Peyer's patch (tissue), 4 donors: ENCODE measurements at regions not wholly inside any gene's neighbourhood (a gene's known extent, or its start where the extent isn't known, plus 50 kb on each side); places are given as distances from the start of the nearest gene placed in this dataset.

ENCODE experiments used
- DNase-seq, 3 donors: peaks; one replicate each; pipeline ENCODE4 v3.0.0-alpha.2; 2017 to 2019
- H3K27ac ChIP-seq, 4 donors: fragments of 200-600 bp; sonication (generic); one replicate each; pipeline ENCODE4 v1.5.1; 2016 to 2019
- H3K27me3 ChIP-seq, 2 donors: fragments of 200-600 bp; sonication (generic); one replicate each; pipeline ENCODE4 v1.5.1; 2019
- H3K36me3 ChIP-seq, 3 donors: fragments of 200-600 bp; sonication (generic); one replicate each; pipeline ENCODE4 v1.5.1; 2016 to 2019
- H3K4me1 ChIP-seq, 4 donors: fragments of 200-600 bp; sonication (generic); one replicate each; pipeline ENCODE4 v1.5.1; 2016 to 2019
- H3K4me3 ChIP-seq, 4 donors: fragments of 200-600 bp; sonication (generic); 1 replicate in 3 of 4; 2 replicates in 1 of 4; pipeline ENCODE4 v1.5.1; 2016 to 2019; ENCODE audit warnings: mild to moderate bottlenecking in 1 of 4
- H3K9me3 ChIP-seq, 4 donors: fragments of 200-600 bp; sonication (generic); one replicate each; pipeline ENCODE4 v1.5.1; 2016 to 2019; ENCODE audit warnings: mild to moderate bottlenecking in 1 of 4
- POLR2A ChIP-seq, 2 donors: fragments of 450-650 bp; IDR thresholded peaks; one replicate each; pipeline ENCODE4 v1.5.1; 2017; ENCODE audit warnings: antibody characterized with exemption in 2 of 2, mild to moderate bottlenecking in 2 of 2, moderate library complexity in 2 of 2
- TF ChIP-seq, protein P1 (sequence below), 6 experiments: fragments of 450-650 bp in 4 of 6; fragments of 200-600 bp in 2 of 6; sonication (generic) in 1 of 6; IDR thresholded peaks; one replicate each; pipeline ENCODE4 v1.5.1; 2017 to 2019; ENCODE audit warnings: antibody characterized with exemption in 6 of 6, mild to moderate bottlenecking in 3 of 6, moderate library complexity in 1 of 6

DNA sequence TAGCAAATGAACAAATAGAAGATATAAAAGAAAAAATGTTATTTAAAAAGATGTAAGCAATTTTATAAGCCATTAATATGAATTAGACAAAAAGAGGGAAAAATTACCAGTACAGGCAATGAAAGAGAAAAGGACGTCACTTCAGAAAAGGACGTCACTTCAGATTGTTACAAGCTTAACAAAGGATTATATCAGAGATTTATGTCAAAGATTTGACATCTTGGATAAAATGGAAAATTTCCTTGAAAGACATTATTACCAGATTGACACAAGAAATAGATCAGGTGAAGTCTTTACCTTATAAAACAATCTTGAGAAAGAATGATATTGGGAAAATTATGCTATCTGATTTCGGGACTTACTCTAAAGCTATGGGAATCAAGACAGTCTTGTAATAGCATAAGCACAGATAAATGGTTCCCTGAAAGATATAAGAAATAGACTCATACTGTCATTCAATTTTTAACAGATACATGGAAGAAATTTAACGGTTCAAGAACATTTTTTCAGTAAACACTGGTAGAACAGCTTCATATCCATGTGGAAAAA, 625.4 kb upstream of the EDIL3 start:
- no peaks in the 10 kb centered on the region for H3K27me3 ChIP-seq
- no peak overlapping the region for H3K4me3 ChIP-seq
- DNase-seq = no peak
- no peaks in the 10 kb centered on the region for H3K9me3 ChIP-seq
- no peak overlapping the region for H3K27ac ChIP-seq
- no peaks in the 10 kb centered on the region for H3K36me3 ChIP-seq
- H3K4me1 ChIP-seq = no peaks in the 10 kb centered on the region
- TF ChIP-seq, protein P1, sequence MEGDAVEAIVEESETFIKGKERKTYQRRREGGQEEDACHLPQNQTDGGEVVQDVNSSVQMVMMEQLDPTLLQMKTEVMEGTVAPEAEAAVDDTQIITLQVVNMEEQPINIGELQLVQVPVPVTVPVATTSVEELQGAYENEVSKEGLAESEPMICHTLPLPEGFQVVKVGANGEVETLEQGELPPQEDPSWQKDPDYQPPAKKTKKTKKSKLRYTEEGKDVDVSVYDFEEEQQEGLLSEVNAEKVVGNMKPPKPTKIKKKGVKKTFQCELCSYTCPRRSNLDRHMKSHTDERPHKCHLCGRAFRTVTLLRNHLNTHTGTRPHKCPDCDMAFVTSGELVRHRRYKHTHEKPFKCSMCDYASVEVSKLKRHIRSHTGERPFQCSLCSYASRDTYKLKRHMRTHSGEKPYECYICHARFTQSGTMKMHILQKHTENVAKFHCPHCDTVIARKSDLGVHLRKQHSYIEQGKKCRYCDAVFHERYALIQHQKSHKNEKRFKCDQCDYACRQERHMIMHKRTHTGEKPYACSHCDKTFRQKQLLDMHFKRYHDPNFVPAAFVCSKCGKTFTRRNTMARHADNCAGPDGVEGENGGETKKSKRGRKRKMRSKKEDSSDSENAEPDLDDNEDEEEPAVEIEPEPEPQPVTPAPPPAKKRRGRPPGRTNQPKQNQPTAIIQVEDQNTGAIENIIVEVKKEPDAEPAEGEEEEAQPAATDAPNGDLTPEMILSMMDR (IDR thresholded peaks at IDR 0.05) = no peak
- TF ChIP-seq POLR2A (IDR thresholded peaks at IDR 0.05) = no peak

DNA sequence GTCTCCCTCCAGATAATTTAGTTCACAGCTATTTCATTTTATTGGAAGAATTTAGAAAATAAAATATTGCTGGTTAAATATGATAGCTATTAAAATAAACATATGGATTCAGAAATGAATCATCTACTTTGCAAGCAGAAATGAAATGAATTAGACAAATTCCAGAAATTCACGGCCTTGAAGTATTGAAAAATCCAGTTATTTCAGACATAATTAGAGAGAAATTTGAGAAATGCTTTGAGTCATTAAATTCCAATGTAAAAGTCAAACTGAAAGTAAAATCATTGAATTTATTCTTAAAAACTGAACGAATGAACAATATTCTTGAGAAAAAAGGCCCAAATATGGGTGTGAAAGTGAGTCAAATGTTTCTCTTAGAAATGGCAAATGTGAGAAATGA, 632.6 kb upstream of the EDIL3 start:
- Histone ChIP-seq H3K9me3 (no peaks in the 10 kb centered on the region), H3K27ac (no peak overlapping the region), H3K4me1 (no peaks in the 10 kb centered on the region), H3K27me3 (no peaks in the 10 kb centered on the region), H3K36me3 (no peaks in the 10 kb centered on the region), H3K4me3 (no peak overlapping the region)
- TF ChIP-seq, protein P1 (IDR thresholded peaks at IDR 0.05) = no peak
- TF ChIP-seq POLR2A (IDR thresholded peaks at IDR 0.05) = no peak
- no peak for DNase-seq

DNA sequence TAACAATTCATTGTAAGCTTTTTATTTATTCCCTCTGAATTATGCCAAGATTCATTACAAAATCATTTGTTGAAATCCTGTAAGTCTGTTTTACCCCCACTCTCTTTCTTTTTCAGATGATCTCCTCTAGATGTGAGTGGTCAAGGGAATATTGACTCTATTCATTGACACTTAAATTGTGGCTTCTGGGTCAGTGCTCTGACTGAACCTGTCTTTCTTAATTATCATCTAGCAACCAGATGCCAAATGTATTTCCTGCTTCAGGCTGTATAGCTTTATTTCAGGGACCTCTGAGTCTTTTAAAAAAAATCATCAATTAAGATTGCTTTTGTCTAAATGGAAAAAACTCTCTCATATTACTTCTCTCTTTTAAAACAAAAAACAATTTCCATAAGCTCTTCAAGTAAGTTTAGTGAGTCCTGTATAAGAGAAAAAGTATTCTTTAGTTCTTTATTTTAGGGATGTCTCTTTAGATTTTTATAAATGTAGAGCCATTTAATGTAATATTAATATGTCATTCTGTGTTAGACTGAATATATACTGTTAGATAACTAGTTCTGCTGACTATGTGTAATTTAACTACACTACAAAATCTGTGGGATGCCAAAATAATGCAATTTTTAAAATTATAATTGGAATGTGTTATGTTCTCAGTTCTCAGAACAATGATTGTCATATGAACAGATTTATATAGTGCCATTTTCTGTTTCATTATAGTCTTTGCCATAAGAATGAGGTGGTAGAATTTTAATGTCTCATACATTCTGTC, 645.8 kb upstream of the EDIL3 start:
- Histone ChIP-seq H3K9me3 (no peaks in the 10 kb centered on the region), H3K27ac (no peak overlapping the region), H3K4me3 (no peak overlapping the region), H3K27me3 (no peaks in the 10 kb centered on the region), H3K4me1 (no peaks in the 10 kb centered on the region), H3K36me3 (no peaks in the 10 kb centered on the region)
- TF ChIP-seq, protein P1 (IDR thresholded peaks at IDR 0.05) = no peak
- TF ChIP-seq POLR2A (IDR thresholded peaks at IDR 0.05) = no peak
- DNase-seq = no peak

DNA sequence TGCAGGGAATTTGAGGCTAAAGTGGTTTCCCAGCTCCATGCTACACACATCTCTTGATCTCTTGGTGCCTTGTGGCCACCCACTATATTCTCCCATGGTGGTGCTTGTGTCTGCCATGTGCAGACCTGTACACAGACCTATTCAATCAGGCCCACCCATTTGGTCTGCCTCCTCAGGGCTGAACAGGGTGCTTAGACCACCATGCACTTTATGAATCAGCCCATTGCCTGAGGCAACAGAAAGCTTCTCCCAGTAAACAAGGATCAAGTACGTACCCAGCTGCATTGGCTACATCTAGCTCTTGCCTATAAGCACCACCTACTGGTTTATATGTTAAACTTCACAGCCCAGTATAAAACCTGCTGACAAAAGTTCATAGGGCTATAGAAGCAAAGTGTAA, 664.3 kb upstream of the EDIL3 start:
- Histone ChIP-seq H3K9me3 (no peaks in the 10 kb centered on the region), H3K36me3 (no peaks in the 10 kb centered on the region), H3K27me3 (no peaks in the 10 kb centered on the region), H3K4me1 (no peaks in the 10 kb centered on the region), H3K27ac (no peak overlapping the region), H3K4me3 (no peak overlapping the region)
- no peak for TF ChIP-seq POLR2A (IDR thresholded peaks at IDR 0.05)
- TF ChIP-seq, protein P1 (IDR thresholded peaks at IDR 0.05) = peak in 1 of 6 experiments; percentile 20
- no peak for DNase-seq

DNA sequence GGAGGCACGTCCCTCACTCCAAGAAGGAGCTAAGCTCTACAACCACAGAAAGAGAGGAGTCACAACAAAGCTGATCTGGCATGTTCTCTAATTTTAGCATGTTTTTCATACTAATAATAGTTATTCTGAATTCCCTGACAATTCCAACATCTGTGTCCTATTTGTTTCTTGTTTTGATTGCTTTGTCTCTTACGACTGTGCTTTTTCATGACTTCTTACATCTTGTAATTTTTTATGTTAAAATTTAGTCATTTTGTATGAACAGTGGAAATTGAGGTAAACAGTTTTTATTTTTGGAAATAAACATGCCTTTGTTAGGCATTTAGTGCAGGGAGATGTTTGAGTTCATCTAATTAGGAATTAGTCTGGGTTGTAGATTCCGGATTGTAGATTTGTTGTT, 668.1 kb upstream of the EDIL3 start:
- Histone ChIP-seq H3K36me3 (no peaks in the 10 kb centered on the region), H3K9me3 (no peaks in the 10 kb centered on the region), H3K27ac (no peak overlapping the region), H3K4me3 (no peak overlapping the region), H3K27me3 (no peaks in the 10 kb centered on the region), H3K4me1 (no peaks in the 10 kb centered on the region)
- TF ChIP-seq, protein P1 (IDR thresholded peaks at IDR 0.05) = no peak
- no peak for TF ChIP-seq POLR2A (IDR thresholded peaks at IDR 0.05)
- DNase-seq = no peak
